Testis (tissue), 2 donors: ENCODE measurements at regions not wholly inside any gene's neighbourhood (a gene's known extent, or its start where the extent isn't known, plus 50 kb on each side); places are given as distances from the start of the nearest gene placed in this dataset.

Experiments
- DNase-seq: peaks from one replicate; pipeline ENCODE4 v3.0.0-alpha.2; 2019
- H3K27ac ChIP-seq, 2 donors: fragments of 200-600 bp; sonication (generic); one replicate each; pipeline ENCODE4 v1.5.1; 2019
- H3K27me3 ChIP-seq: fragments of 200-600 bp; sonication (generic); one replicate; pipeline ENCODE4 v1.5.1; 2019
- H3K36me3 ChIP-seq: fragments of 200-600 bp; sonication (generic); one replicate; pipeline ENCODE4 v1.5.1; 2017; ENCODE audit warnings: low read depth; ENCODE audit errors: missing control alignments
- H3K4me1 ChIP-seq: fragments of 200-600 bp; sonication (generic); one replicate; pipeline ENCODE4 v1.5.1; 2019
- H3K4me3 ChIP-seq, 2 donors: fragments of 200-600 bp; sonication (generic); one replicate each; pipeline ENCODE4 v1.5.1; 2017 to 2019
- H3K9me3 ChIP-seq: fragments of 200-600 bp; sonication (generic); one replicate; pipeline ENCODE4 v1.5.1; 2017
- POLR2A ChIP-seq: fragments of 450-650 bp; IDR thresholded peaks from one replicate; pipeline ENCODE4 v1.6.1; 2017; ENCODE audit warnings: antibody characterized with exemption, mild to moderate bottlenecking, moderate library complexity
- WGBS, 2 donors: methylation state at CpG; one replicate each; pipeline ENCODE4 v1.1.5; 2018; 5-methylcytosine and 5-hydroxymethylcytosine counted together
- intact Hi-C: fragments of 100-400 bp; cut with DNase I; formaldehyde crosslinking; loops from one replicate; pipeline ENCODE4 v1.15.1; 2023; ENCODE audit warnings: low total_unique reads
- TF ChIP-seq, protein P1 (sequence below), 3 experiments: fragments of 450-650 bp in 2 of 3; fragments of 200-600 bp in 1 of 3; sonication (generic) in 1 of 3; IDR thresholded peaks; one replicate each; pipeline ENCODE4 v1.5.1; 2016 to 2019; ENCODE audit warnings: antibody characterized with exemption in 3 of 3, mild to moderate bottlenecking in 2 of 3, moderate library complexity in 1 of 3

GRCh38 chrX:46209037-46209436 lies 336.2 kb downstream of the ZNF674 start:
- intact Hi-C loops: no loop called here
- TF ChIP-seq, protein P1, sequence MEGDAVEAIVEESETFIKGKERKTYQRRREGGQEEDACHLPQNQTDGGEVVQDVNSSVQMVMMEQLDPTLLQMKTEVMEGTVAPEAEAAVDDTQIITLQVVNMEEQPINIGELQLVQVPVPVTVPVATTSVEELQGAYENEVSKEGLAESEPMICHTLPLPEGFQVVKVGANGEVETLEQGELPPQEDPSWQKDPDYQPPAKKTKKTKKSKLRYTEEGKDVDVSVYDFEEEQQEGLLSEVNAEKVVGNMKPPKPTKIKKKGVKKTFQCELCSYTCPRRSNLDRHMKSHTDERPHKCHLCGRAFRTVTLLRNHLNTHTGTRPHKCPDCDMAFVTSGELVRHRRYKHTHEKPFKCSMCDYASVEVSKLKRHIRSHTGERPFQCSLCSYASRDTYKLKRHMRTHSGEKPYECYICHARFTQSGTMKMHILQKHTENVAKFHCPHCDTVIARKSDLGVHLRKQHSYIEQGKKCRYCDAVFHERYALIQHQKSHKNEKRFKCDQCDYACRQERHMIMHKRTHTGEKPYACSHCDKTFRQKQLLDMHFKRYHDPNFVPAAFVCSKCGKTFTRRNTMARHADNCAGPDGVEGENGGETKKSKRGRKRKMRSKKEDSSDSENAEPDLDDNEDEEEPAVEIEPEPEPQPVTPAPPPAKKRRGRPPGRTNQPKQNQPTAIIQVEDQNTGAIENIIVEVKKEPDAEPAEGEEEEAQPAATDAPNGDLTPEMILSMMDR (IDR thresholded peaks at IDR 0.05): no peak
- TF ChIP-seq POLR2A: no peak

GRCh38 chrX:46208225-46208854 lies 336.9 kb downstream of the ZNF674 start:
- Histone ChIP-seq H3K36me3 (no peaks in the 10 kb centered on the region), H3K9me3 (no peaks in the 10 kb centered on the region), H3K4me3 (no peak overlapping the region), H3K27me3 (no peaks in the 10 kb centered on the region), H3K27ac (no peak overlapping the region), H3K4me1 (no peaks in the 10 kb centered on the region)
- 76 to 81% methylated on average over 2 of the region's 2 CpGs for WGBS, 2 donors
- intact Hi-C loops: no loop called here
- TF ChIP-seq POLR2A: no peak
- TF ChIP-seq, protein P1 (IDR thresholded peaks at IDR 0.05): no peak
- no peak for DNase-seq

More at GRCh38 chrX:46209037-46209436, 336.2 kb downstream of the ZNF674 start:
- no peak overlapping the region for H3K4me3 ChIP-seq
- H3K36me3 ChIP-seq: no peaks in the 10 kb centered on the region
- no peaks in the 10 kb centered on the region for H3K4me1 ChIP-seq
- H3K9me3 ChIP-seq: no peaks in the 10 kb centered on the region
- DNase-seq: no peak
- no peak overlapping the region for H3K27ac ChIP-seq
- no peaks in the 10 kb centered on the region for H3K27me3 ChIP-seq

- 100% methylated on average over 1 of the region's 1 CpG; no CpG with 5 or more reads in 1 of the 2 donors for WGBS, 2 donors
- intact Hi-C loops: no loop called here
Measured at GRCh38 chrX:46204721-46205422, 340.3 kb downstream of the ZNF674 start.

DNA sequence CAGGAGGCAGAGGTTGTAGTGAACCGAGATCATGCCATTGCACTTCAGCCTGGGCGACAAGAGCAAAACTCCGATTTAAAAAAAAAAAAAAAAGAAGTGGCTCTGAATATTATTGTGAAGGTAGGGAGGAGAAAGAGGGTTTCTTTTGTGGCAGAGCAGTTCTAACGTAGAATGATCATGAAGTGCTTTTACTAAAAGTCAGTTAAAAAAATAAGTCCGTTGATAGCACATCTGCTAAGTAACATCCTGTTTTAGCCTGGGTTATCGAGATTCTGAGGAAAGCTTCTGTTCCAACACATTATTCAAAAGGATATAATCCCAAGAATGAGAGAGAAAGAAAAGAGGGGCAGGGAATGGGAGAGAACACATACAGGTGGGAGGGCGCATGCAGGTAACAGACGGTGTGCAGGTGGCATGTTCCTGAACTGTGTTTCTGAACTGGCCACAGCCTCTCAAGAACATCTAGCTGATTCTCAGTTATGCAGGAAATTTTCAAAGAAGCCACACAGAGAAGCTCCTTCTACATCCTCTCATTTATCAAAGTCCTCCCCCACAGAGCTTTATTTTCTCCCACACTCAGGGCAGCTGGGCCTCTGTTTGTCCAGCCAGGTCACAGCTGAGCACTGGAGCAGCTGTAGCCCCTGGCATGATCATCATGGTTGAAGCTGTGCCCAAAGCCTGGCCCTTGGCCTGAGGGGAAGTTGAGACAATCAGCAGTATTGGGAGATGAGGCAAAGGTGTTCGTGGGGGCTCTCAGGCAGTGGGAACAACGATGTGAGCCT lies 342.3 kb downstream of the ZNF674 start:
- H3K36me3 ChIP-seq: no peaks in the 10 kb centered on the region
- DNase-seq: peak; percentile 13
- H3K27me3 ChIP-seq: no peaks in the 10 kb centered on the region
- no peak for TF ChIP-seq POLR2A
- TF ChIP-seq, protein P1 (IDR thresholded peaks at IDR 0.05): no peak
- no peaks in the 10 kb centered on the region for H3K9me3 ChIP-seq
- intact Hi-C loops: no loop called here
- H3K4me3 ChIP-seq: no peak overlapping the region
- no peaks in the 10 kb centered on the region for H3K4me1 ChIP-seq
- WGBS, 2 donors: 53 to 59% methylated on average over 8 to 10 of the region's 10 CpGs
- no peak overlapping the region for H3K27ac ChIP-seq

More at GRCh38 chrX:46204721-46205422, 340.3 kb downstream of the ZNF674 start:
- no peak for DNase-seq
- Histone ChIP-seq H3K4me3 (no peak overlapping the region), H3K27me3 (no peaks in the 10 kb centered on the region), H3K36me3 (no peaks in the 10 kb centered on the region), H3K4me1 (no peaks in the 10 kb centered on the region), H3K9me3 (no peaks in the 10 kb centered on the region), H3K27ac (no peak overlapping the region)
- TF ChIP-seq, protein P1 (IDR thresholded peaks at IDR 0.05): no peak
- TF ChIP-seq POLR2A: no peak
